Anterior cingulate cortex (tissue), 58 donors: ENCODE measurements at regions not wholly inside any gene's neighbourhood (a gene's known extent, or its start where the extent isn't known, plus 50 kb on each side); places are given as distances from the start of the nearest gene placed in this dataset.
"Not testable (repeated sequence)": the region's sequence is repeated elsewhere in the genome, so short reads cannot be mapped to it uniquely, and the experiment has no call there.

Experiments used
- DNase-seq, 58 donors: peaks; one replicate each; lab custom pipeline; 2025; lab: John Stamatoyannopoulos, UW

GRCh38 chr10:125407557-125407956 is 247.2 kb upstream of the CTBP2 start:
- no peak for DNase-seq

- no peak for DNase-seq
Measured at GRCh38 chr10:125407000-125407502, 246.7 kb upstream of the CTBP2 start.

- not testable (repeated sequence) for DNase-seq
Measured at GRCh38 chr10:125404902-125405301, 244.5 kb upstream of the CTBP2 start.

GRCh38 chr10:125401462-125401861 is 241.1 kb upstream of the CTBP2 start:
- DNase-seq = no peak

GRCh38 chr10:125399289-125399688 is 238.9 kb upstream of the CTBP2 start:
- DNase-seq = no peak

GRCh38 chr10:125398270-125398669 is 237.9 kb upstream of the CTBP2 start:
- DNase-seq = no peak

- DNase-seq = no peak
Measured at GRCh38 chr10:125397608-125398007, 237.2 kb upstream of the CTBP2 start.

GRCh38 chr10:125396676-125397075 is 236.3 kb upstream of the CTBP2 start:
- no peak for DNase-seq

GRCh38 chr10:125392609-125393008 is 232.2 kb upstream of the CTBP2 start:
- DNase-seq = no peak

- no peak for DNase-seq
Measured at GRCh38 chr10:125392154-125392553, 231.8 kb upstream of the CTBP2 start.

- DNase-seq = no peak
Measured at GRCh38 chr10:125389648-125390047, 229.3 kb upstream of the CTBP2 start.

- no peak for DNase-seq
Measured at GRCh38 chr10:125379592-125379991, 219.2 kb upstream of the CTBP2 start.

GRCh38 chr10:125377368-125377767 is 217.0 kb upstream of the CTBP2 start:
- no peak for DNase-seq

GRCh38 chr10:125375210-125375609 is 214.8 kb upstream of the CTBP2 start:
- peak in 3 of 58 donors; percentile 2 to 4 (median 3) for DNase-seq

GRCh38 chr10:125373546-125373945 is 213.2 kb upstream of the CTBP2 start:
- DNase-seq = no peak

- no peak for DNase-seq
Measured at GRCh38 chr10:125370578-125370977, 210.2 kb upstream of the CTBP2 start.

- DNase-seq = no peak
Measured at GRCh38 chr10:125369382-125370326, 209.3 kb upstream of the CTBP2 start.

- DNase-seq = no peak
Measured at GRCh38 chr10:125368146-125368545, 207.8 kb upstream of the CTBP2 start.

- DNase-seq = no peak
Measured at GRCh38 chr10:125363791-125364190, 203.4 kb upstream of the CTBP2 start.

GRCh38 chr10:125362950-125363349 is 202.6 kb upstream of the CTBP2 start:
- DNase-seq = no peak

- DNase-seq = no peak
Measured at GRCh38 chr10:125359401-125359800, 199.0 kb upstream of the CTBP2 start.

- DNase-seq = no peak
Measured at GRCh38 chr10:125355657-125356056, 195.3 kb upstream of the CTBP2 start.
